MM.1S (cell line): ENCODE measurements at regions not wholly inside any gene's neighbourhood (a gene's known extent, or its start where the extent isn't known, plus 50 kb on each side); places are given as distances from the start of the nearest gene placed in this dataset.
"Not testable (repeated sequence)": the region's sequence is repeated elsewhere in the genome, so short reads cannot be mapped to it uniquely, and the experiment has no call there.

ENCODE experiments used
- DNase-seq: peaks from one replicate; pipeline ENCODE4 v3.0.0-alpha.2; 2015
- H2AFZ ChIP-seq: fragments of 300-600 bp; sonication (generic); 2 replicates; pipeline ENCODE4 v1.6.0; 2016; ENCODE audit warnings: antibody characterized with exemption, low read length
- H3F3A ChIP-seq: fragments of 300-600 bp; sonication (generic); 2 replicates; pipeline ENCODE4 v1.6.1; 2016; ENCODE audit warnings: mild to moderate bottlenecking, antibody characterized with exemption, low read length, moderate library complexity, mixed read lengths; ENCODE audit not compliant: insufficient read depth
- H3K27ac ChIP-seq: fragments of 300-600 bp; sonication (generic); 2 replicates; pipeline ENCODE4 v1.5.1; 2016; ENCODE audit warnings: mild to moderate bottlenecking, low read length
- H3K27me3 ChIP-seq: fragments of 300-600 bp; sonication (generic); replicated peaks from 2 replicates; pipeline ENCODE4 v1.6.0; 2016; ENCODE audit warnings: low read length; ENCODE audit not compliant: insufficient read depth
- H3K36me3 ChIP-seq: fragments of 300-600 bp; sonication (generic); replicated peaks from 2 replicates; pipeline ENCODE4 v1.6.1; 2016; ENCODE audit warnings: mild to moderate bottlenecking, low read length, mixed read lengths; ENCODE audit not compliant: insufficient read depth
- H3K4me1 ChIP-seq: fragments of 300-600 bp; sonication (generic); 2 replicates; pipeline ENCODE4 v1.6.1; 2016; ENCODE audit warnings: low read length, mixed read lengths
- H3K4me2 ChIP-seq: fragments of 300-600 bp; sonication (generic); 2 replicates; pipeline ENCODE4 v1.6.0; 2016; ENCODE audit warnings: low read depth, low read length
- H3K4me3 ChIP-seq: fragments of 300-600 bp; sonication (generic); 2 replicates; pipeline ENCODE4 v1.5.1; 2016; ENCODE audit warnings: low read length, mixed read lengths
- H3K79me2 ChIP-seq: fragments of 300-600 bp; sonication (generic); 2 replicates; pipeline ENCODE4 v1.6.1; 2016; ENCODE audit warnings: mixed run types, low read length, mixed read lengths
- H3K9ac ChIP-seq: fragments of 300-600 bp; sonication (generic); 2 replicates; pipeline ENCODE4 v1.6.1; 2016; ENCODE audit warnings: low read length, mixed read lengths
- H3K9me2 ChIP-seq: fragments of 300-600 bp; sonication (generic); replicated peaks from 2 replicates; pipeline ENCODE4 v1.6.1; 2016; ENCODE audit warnings: mild to moderate bottlenecking, low read length, mixed read lengths; ENCODE audit not compliant: insufficient read depth
- H3K9me3 ChIP-seq: fragments of 300-600 bp; sonication (generic); replicated peaks from 2 replicates; pipeline ENCODE4 v1.6.1; 2016; ENCODE audit warnings: mild to moderate bottlenecking, low read length, mixed read lengths; ENCODE audit not compliant: insufficient read depth
- H4K20me1 ChIP-seq: fragments of 300-600 bp; sonication (generic); 2 replicates; pipeline ENCODE4 v1.6.1; 2016; ENCODE audit warnings: mild to moderate bottlenecking, low read length, moderate library complexity, mixed read lengths; ENCODE audit not compliant: insufficient read depth
- EZH2 ChIP-seq: fragments of 300-600 bp; sonication (generic); optimal IDR thresholded peaks from 2 replicates; pipeline ENCODE3; 2017; ENCODE audit warnings: low read depth, mild to moderate bottlenecking, antibody characterized with exemption, low read length, mixed read lengths
- EZH2phosphoT487 ChIP-seq: fragments of 300-600 bp; sonication (generic); IDR thresholded peaks from 2 replicates; pipeline ENCODE4 v1.6.1; 2018; ENCODE audit warnings: antibody characterized with exemption, low read length
- TF ChIP-seq, protein P1 (sequence below): fragments of 300-600 bp; sonication (generic); IDR thresholded peaks from 2 replicates; pipeline ENCODE4 v1.5.1; 2016; ENCODE audit warnings: antibody characterized with exemption, low read length, mixed read lengths

- H3K27ac ChIP-seq: no peak overlapping the region
- H4K20me1 ChIP-seq: no peaks in the 10 kb centered on the region
- no peak overlapping the region for H3K4me2 ChIP-seq
- no peaks in the 10 kb centered on the region for H3K27me3 ChIP-seq
- no peaks in the 10 kb centered on the region for H3K4me1 ChIP-seq
- no peak overlapping the region for H3K9ac ChIP-seq
- H3F3A ChIP-seq: no peaks in the 10 kb centered on the region
- no peak for DNase-seq
- no peaks in the 10 kb centered on the region for H3K36me3 ChIP-seq
- H2AFZ ChIP-seq: no peak overlapping the region
- H3K9me2 ChIP-seq: no peaks in the 10 kb centered on the region
- H3K79me2 ChIP-seq: no peaks in the 10 kb centered on the region
- no peaks in the 10 kb centered on the region for H3K9me3 ChIP-seq
- TF ChIP-seq, protein P1, sequence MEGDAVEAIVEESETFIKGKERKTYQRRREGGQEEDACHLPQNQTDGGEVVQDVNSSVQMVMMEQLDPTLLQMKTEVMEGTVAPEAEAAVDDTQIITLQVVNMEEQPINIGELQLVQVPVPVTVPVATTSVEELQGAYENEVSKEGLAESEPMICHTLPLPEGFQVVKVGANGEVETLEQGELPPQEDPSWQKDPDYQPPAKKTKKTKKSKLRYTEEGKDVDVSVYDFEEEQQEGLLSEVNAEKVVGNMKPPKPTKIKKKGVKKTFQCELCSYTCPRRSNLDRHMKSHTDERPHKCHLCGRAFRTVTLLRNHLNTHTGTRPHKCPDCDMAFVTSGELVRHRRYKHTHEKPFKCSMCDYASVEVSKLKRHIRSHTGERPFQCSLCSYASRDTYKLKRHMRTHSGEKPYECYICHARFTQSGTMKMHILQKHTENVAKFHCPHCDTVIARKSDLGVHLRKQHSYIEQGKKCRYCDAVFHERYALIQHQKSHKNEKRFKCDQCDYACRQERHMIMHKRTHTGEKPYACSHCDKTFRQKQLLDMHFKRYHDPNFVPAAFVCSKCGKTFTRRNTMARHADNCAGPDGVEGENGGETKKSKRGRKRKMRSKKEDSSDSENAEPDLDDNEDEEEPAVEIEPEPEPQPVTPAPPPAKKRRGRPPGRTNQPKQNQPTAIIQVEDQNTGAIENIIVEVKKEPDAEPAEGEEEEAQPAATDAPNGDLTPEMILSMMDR: no peak
- TF ChIP-seq EZH2: no peak
- TF ChIP-seq EZH2phosphoT487: no peak
- H3K4me3 ChIP-seq: no peak overlapping the region
These were observed 171.3 kb upstream of the TMEM45B start for GRCh38 chr11:129644326-129644725.

GRCh38 chr11:129645943-129646342 lies 169.7 kb upstream of the TMEM45B start:
- no peaks in the 10 kb centered on the region for H3K9me2 ChIP-seq
- H3F3A ChIP-seq: no peaks in the 10 kb centered on the region
- TF ChIP-seq EZH2phosphoT487: no peak
- H3K79me2 ChIP-seq: no peaks in the 10 kb centered on the region
- no peaks in the 10 kb centered on the region for H3K27me3 ChIP-seq
- H3K36me3 ChIP-seq: no peaks in the 10 kb centered on the region
- no peaks in the 10 kb centered on the region for H3K4me1 ChIP-seq
- no peak overlapping the region for H3K9ac ChIP-seq
- no peak overlapping the region for H3K4me3 ChIP-seq
- H3K4me2 ChIP-seq: no peak overlapping the region
- H3K9me3 ChIP-seq: no peaks in the 10 kb centered on the region
- no peak overlapping the region for H3K27ac ChIP-seq
- no peaks in the 10 kb centered on the region for H4K20me1 ChIP-seq
- DNase-seq: no peak
- no peak overlapping the region for H2AFZ ChIP-seq

DNA sequence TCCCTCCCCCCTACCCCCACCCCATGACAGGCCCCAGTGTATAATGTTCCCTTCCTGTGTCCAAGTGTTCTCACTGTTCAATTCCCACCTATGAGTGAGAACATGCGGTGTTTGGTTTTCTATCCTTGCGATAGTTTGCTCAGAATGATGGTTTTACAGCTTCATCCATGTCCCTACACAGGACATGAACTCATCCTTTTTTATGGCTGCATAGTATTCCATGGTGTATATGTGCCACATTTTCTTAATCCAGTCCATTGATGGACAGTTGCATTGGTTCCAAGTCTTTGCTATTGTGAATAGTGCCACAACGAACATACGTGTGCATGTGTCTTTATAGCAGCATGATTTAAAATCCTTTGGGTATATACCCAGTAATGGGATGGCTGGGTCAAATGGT lies 165.6 kb upstream of the TMEM45B start:
- H3K9me3 ChIP-seq, H3K4me1 ChIP-seq, H3K27ac ChIP-seq, H3K9me2 ChIP-seq, H3K36me3 ChIP-seq, H3K9ac ChIP-seq, H3K4me2 ChIP-seq, H3K27me3 ChIP-seq, H2AFZ ChIP-seq, DNase-seq, H3K4me3 ChIP-seq, H3F3A ChIP-seq, H3K79me2 ChIP-seq, H4K20me1 ChIP-seq: not testable (repeated sequence)

GRCh38 chr11:129652835-129653234 lies 162.8 kb upstream of the TMEM45B start:
- Histone ChIP-seq H3K27ac (no peak overlapping the region), H3K79me2 (no peaks in the 10 kb centered on the region), H3K9me3 (no peaks in the 10 kb centered on the region), H3F3A (no peaks in the 10 kb centered on the region), H3K36me3 (no peaks in the 10 kb centered on the region), H3K4me3 (no peak overlapping the region), H4K20me1 (no peaks in the 10 kb centered on the region), H3K27me3 (no peaks in the 10 kb centered on the region), H3K4me1 (no peaks in the 10 kb centered on the region), H3K9ac (no peak overlapping the region), H3K9me2 (no peaks in the 10 kb centered on the region), H2AFZ (no peak overlapping the region), H3K4me2 (no peak overlapping the region)
- DNase-seq: no peak
- TF ChIP-seq, protein P1: no peak
